ENCODE measurements at regions not wholly inside any gene's neighbourhood (a gene's known extent, or its start where the extent isn't known, plus 50 kb on each side); places are given as distances from the start of the nearest gene placed in this dataset.
"Not testable (repeated sequence)": the region's sequence is repeated elsewhere in the genome, so short reads cannot be mapped to it uniquely, and the experiment has no call there.

DNA sequence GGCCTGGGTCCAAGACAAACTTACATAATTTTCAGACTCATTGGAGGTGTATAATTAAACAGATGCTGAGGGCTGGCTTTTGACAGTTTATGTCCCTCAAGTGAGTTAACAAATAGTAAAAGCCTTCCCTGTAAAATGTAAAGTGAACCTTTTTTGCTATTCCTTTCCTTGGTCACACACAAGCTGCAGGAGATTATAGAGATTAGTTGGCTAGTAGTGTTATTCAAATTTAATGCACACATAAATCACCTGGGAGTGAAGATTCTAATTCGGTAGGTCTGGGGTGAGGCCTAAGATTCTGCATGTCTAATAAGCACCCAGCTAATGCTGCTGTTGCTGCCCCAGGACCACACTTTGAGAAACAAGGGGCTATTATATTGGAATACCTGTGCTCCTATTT is 206.2 kb upstream of the SSTR1 start:
- TF ChIP-seq, protein P1, sequence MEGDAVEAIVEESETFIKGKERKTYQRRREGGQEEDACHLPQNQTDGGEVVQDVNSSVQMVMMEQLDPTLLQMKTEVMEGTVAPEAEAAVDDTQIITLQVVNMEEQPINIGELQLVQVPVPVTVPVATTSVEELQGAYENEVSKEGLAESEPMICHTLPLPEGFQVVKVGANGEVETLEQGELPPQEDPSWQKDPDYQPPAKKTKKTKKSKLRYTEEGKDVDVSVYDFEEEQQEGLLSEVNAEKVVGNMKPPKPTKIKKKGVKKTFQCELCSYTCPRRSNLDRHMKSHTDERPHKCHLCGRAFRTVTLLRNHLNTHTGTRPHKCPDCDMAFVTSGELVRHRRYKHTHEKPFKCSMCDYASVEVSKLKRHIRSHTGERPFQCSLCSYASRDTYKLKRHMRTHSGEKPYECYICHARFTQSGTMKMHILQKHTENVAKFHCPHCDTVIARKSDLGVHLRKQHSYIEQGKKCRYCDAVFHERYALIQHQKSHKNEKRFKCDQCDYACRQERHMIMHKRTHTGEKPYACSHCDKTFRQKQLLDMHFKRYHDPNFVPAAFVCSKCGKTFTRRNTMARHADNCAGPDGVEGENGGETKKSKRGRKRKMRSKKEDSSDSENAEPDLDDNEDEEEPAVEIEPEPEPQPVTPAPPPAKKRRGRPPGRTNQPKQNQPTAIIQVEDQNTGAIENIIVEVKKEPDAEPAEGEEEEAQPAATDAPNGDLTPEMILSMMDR (IDR thresholded peaks at IDR 0.05; ENCODE audit: extremely low read depth, missing control alignments), result no peak
- DNase-seq (ENCODE audit: low spot score), result no peak

- no peak for DNase-seq (ENCODE audit: low spot score)
Measured at GRCh38 chr14:38003746-38004609, 203.7 kb upstream of the SSTR1 start.

DNA sequence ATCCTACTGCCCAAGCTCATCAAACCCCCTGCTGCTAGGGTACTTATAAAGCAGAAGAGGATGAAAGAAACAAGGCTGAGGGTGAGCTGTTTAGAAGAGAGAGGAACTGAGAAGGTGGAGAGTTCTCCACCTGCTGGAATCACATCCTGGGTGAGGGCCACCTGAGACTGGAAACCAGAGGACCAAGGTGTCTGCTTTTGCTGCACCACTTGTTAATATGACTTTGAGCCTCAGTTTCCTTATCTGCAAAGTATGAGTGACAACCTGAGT is 203.2 kb upstream of the SSTR1 start:
- TF ChIP-seq, protein P1 (IDR thresholded peaks at IDR 0.05; ENCODE audit: extremely low read depth, missing control alignments), result no peak
- no peak for DNase-seq (ENCODE audit: low spot score)

More at GRCh38 chr14:38003746-38004609, 203.7 kb upstream of the SSTR1 start:
- TF ChIP-seq, protein P1 (IDR thresholded peaks at IDR 0.05; ENCODE audit: extremely low read depth, missing control alignments), result no peak

GRCh38 chr14:38011156-38011555 is 196.5 kb upstream of the SSTR1 start:
- DNase-seq (ENCODE audit: low spot score), result not testable (repeated sequence)

- TF ChIP-seq, protein P1 (IDR thresholded peaks at IDR 0.05; ENCODE audit: extremely low read depth, missing control alignments), result no peak
- DNase-seq (ENCODE audit: low spot score), result no peak
Measured at GRCh38 chr14:38012056-38012455, 195.6 kb upstream of the SSTR1 start.

DNA sequence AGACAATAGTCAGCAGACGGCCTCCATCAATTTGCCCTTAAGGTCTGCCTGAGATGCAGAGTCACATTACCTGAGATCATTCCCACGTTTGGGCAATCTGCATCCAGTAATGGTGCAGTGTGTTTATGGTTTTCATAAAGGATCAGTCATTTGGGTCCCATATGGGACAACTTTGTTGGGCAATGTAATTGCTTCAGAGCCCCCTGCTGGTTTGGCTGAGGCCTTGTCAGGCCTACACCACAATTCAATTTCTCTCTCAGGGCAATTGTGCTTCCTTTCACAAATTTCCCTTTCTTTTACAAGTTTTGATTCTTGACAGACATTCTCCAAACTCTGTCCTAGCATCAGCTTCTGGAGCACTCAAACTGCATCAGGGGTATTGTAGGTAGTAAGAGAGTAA is 191.2 kb upstream of the SSTR1 start:
- DNase-seq (ENCODE audit: low spot score), result no peak
- TF ChIP-seq, protein P1 (IDR thresholded peaks at IDR 0.05; ENCODE audit: extremely low read depth, missing control alignments), result no peak

- TF ChIP-seq, protein P1 (IDR thresholded peaks at IDR 0.05; ENCODE audit: extremely low read depth, missing control alignments), result no peak
- DNase-seq (ENCODE audit: low spot score), result no peak
Measured at GRCh38 chr14:38021861-38022260, 185.8 kb upstream of the SSTR1 start.

DNA sequence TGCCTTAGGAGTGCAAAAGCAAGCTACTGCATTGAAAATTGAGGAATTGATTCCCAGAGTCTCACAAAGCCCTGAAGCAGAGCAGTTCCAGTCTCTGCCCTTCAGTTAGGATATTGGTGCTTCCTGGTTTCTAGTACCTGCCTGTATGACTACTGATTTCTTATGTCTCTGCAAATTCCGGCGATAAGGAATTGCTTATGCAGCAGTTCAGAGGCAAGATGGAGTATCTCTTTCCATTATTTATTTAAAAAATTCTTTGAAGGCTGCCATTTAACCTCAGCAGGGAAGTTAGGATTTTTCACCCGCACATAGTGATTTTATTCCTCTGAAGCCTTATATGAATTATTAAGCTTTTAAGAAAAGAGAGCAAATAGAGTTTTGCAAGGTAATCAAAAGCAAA is 184.9 kb upstream of the SSTR1 start:
- TF ChIP-seq, protein P1 (IDR thresholded peaks at IDR 0.05; ENCODE audit: extremely low read depth, missing control alignments), result no peak
- no peak for DNase-seq (ENCODE audit: low spot score)

Measured in GM20000 (cell line).